Suppressor macrophage treated with lipopolysaccharide for 1 hour (primary cell): ENCODE measurements at regions not wholly inside any gene's neighbourhood (a gene's known extent, or its start where the extent isn't known, plus 50 kb on each side); places are given as distances from the start of the nearest gene placed in this dataset.

ENCODE experiments used
- DNase-seq, 3 donors: peaks; one replicate each; pipeline ENCODE4 v3.0.0-alpha.2; 2020 to 2022

DNA sequence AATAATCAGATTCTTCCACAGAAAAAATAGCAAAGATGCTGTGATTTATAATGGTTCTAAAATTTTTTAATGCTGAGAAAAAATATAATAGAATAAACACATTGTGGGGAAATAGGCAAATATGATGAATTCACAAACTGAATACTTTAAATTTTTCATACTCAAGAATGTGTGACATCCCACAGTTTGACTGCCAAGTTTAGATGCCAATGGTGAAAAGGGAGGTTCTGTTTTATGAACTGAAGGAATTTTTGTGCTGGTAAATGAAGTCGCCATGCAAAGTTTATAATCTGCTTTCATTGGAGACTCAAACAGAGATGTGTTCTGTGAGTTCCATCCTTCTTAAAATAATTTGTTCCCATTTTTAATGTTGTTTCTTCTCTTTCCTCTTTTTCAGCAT lies 367.5 kb upstream of the ADAMTS16 start:
- DNase-seq: no peak

DNA sequence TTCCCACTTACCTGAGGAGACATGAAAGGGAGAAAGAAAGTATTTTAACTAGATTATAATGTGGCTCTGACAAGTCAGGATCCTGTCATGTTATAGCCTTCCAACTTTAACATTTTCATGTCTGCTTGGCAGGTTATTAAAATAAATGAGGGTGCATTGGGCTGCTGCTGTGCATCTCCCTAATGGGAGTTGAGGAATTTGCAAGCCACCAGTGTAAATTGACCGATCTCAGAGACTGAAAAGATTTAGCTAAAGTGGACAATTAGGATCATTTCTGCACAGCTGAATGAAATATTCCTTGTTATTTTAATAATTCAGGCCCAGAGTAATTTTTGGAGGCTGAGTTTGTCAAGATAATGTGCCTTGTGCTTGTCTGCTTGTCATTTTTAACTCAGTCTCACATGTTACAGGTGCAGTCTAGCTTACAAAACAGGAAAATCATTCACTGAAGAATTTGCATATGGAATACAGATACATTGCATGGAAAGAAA lies 366.3 kb upstream of the ADAMTS16 start:
- no peak for DNase-seq

- no peak for DNase-seq
These were observed 362.7 kb upstream of the ADAMTS16 start for GRCh38 chr5:4777435-4777834.

- DNase-seq: no peak
These were observed 359.5 kb upstream of the ADAMTS16 start for GRCh38 chr5:4780633-4781032.

DNA sequence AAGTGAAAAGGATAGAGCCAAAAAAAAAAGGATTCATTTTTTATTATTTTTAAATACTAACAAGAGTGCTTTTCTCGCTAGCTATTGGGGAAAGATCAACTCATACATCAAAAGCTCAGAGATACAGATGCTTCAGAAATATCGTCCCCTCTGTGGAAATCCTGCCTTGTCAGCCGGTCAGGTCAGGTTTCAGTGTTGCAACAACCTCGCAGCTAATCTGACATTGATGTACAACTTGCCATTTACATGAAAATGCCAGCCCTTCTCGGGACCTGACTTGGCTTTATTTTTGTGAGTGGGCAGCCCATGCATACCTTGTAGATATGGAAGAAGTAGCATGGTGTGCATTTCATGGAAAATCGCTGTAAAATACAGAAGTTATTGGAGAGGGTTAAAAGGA lies 358.8 kb upstream of the ADAMTS16 start:
- DNase-seq: no peak

DNA sequence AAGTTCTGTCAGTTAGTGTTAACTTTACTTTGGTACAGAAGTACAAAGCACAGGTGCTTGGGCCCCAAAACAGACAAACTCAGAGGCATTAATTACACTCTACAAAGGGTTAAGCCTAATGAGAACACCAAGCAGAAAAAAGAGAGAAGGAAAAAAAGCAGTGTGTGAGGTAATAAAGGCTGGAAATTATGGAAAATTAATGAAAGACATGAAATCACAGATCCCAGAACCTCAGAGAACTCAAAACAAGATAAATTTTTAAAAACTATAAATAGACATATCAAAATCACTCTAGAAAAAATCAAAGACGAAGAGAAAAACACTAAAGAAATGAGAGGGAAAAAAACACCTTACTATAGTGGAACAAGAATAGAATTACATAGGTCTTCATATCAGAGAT lies 354.2 kb upstream of the ADAMTS16 start:
- DNase-seq: no peak

DNA sequence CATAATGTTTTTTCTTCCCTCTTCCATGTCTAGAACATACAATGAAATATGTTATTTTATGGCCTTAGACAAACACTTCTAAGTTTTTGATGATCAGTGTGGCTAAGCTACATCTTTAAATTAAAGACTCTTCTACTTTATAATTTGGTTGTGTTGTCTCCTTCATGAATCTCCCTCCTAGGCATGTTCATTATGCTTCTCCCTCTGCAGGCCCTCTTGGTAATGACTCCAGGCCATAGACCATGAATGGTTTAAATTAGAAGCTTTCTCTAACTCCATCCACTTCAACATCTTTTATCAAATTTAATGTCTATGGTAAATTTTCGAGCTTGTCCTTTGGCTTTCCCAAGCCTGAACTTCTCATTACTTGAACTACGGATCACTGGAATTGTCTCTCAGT lies 342.7 kb upstream of the ADAMTS16 start:
- no peak for DNase-seq

DNA sequence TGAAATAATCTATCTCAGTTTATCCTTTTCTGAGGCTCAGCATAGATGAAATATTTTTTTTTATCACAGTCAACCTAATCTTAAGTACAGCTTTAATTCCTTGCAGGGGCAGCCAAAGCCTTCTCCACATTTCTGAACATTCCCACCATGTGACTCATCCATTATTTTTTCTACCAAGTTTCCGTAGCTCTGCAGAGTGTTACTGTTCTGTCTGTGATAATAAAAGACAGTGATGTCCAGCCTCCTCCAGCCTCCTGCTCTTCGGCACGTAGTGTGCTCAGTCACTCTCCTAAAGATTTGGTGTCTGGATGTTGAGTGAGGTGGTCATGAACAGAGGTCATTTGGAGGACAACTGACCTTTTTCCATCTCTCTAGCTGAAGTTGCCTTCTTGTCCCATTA lies 338.1 kb upstream of the ADAMTS16 start:
- no peak for DNase-seq

- DNase-seq: no peak
These were observed 335.3 kb upstream of the ADAMTS16 start for GRCh38 chr5:4804691-4805360.

DNA sequence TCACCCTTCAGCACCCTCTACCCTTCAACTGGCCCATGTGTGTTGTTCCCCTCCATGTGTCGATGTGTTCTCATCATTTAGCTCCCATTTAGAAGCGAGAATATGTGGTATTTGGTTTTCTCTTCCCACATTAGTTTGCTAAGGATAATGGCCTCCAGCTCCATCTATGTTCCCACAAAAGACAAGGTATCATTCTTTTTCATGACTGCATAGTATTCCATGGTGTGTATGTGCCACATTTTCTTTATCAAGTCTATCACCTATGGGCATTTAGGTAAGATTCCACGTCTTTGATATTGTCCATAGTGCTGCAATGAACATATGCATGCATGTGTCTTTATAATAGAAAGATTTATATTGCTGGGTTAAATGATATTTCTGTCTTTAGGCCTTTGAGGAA lies 325.1 kb upstream of the ADAMTS16 start:
- no peak for DNase-seq

DNA sequence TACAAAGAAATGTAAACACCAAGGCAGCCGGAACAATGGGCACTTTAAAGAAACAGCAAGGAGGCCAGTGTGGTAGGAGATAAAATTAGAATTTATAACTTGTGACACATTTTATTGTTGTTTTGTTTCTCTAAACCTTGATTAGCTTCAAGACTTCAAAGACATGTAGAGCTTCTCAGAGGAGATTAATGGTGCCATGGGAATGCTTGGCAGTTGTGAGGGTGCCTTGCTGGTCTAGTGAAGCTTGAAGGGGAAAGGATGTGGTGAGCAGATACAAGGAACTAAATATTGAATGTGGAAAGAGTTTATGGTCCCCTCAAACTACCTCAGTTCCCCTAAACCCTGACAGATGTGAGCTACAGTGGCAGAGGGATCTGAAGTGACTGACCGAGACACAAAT lies 322.4 kb upstream of the ADAMTS16 start:
- no peak for DNase-seq

GRCh38 chr5:4831325-4831724 lies 308.8 kb upstream of the ADAMTS16 start:
- no peak for DNase-seq

DNA sequence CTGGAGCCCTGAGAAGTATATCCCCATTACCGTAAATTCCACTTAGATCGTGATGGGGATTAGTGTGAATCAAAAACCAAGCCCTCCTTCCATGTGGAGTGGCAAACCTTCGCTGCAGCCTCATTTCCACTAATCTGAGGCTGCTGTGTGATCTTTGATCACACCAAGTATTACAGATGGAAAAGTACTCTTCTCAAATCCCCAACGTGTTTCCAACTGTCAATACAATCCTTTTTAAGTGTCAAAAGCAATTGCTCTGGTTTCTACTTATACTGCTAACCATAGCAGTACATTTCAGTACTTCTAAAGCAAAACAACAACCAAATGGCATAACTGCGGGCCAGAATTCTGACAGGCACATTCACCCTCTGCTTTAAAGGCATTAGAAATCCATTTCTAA lies 307.7 kb upstream of the ADAMTS16 start:
- DNase-seq: no peak

DNA sequence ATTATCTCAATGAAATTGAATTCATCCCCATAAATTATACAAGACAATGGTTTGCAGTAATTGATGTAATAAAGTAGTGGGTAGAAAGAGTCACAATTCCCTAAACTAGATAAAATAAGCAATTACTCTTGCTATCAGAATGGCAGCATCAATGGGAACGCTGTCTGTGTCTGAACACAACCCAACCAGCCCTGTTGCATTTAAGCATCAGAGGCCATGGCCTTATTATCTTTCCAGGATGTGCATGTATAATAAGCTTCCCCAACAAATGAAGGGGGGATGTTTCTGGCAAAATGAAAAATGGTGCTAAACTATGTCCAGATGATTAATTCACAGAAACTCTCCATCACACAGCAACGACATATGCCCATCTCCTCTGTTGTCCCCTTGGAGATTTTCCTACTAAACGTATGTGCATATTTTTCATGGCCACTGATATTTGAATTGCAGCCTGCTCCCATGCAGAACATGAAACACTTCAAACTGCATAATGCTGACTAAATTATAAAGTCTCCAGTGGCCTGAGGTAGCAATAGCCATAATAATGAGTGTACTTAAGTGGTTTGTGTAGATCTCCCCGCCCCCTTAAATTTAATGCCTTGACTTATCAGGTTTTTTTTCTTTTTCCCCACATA lies 306.9 kb upstream of the ADAMTS16 start:
- DNase-seq: no peak

GRCh38 chr5:4837489-4838058 lies 302.6 kb upstream of the ADAMTS16 start:
- no peak for DNase-seq

DNA sequence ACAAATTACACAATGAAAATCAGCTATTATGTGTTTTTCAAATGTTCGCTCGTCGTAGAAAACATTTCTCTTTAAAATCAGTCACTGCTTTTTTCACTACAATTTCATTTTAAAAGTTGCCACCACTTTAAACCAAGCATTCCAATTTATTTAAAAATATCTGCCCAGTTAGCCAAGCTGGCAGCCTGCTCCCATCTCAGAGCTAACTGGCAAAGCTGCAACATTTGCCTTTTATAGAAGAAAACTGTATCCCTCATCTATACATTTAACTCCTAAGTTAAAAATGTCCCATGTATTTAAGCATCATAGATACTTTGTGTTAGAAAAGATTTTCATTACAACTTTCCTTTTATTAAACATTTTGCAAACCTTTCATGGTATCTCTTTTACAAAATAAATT lies 294.9 kb upstream of the ADAMTS16 start:
- DNase-seq: no peak

DNA sequence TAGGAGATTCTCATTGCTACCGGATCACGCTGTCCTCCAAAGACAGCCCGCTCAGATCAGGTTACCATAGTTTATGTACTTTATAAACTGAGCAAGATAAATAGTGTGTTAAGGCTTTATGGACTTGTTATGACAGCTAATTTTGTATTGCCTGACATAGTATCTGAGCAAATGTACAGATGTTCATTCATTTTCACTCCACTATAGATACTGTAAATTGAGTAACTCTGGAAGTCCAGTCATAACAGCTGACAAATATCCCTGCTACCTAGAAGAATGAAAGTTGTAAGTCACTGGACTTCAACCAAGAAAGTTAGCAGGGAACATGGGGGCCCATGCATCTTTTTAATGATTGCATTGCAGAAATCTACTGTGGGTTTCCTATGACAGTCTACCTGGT lies 292.4 kb upstream of the ADAMTS16 start:
- no peak for DNase-seq

DNA sequence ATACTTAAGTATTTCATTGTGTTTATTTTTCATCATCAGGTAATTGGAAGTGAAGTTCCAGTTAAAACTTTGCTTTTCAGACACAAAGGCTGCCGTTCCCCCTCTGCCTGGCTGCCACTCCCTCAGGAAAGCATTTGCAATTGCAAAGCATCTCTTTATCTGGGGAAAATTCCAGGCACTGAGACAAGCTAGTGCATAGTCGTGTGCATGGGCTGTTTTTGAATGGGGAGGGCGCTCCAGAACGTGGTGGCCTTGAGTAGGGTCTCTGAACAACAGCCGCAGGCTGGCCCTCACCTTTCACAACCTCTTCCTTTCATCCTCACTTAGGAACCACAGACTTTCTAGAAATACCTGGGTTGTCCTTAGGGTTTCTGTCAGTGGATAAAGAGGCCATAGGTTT lies 285.1 kb upstream of the ADAMTS16 start:
- DNase-seq: no peak

- DNase-seq: no peak
These were observed 284.2 kb upstream of the ADAMTS16 start for GRCh38 chr5:4855880-4856279.

GRCh38 chr5:4857761-4858160 lies 282.4 kb upstream of the ADAMTS16 start:
- no peak for DNase-seq

DNA sequence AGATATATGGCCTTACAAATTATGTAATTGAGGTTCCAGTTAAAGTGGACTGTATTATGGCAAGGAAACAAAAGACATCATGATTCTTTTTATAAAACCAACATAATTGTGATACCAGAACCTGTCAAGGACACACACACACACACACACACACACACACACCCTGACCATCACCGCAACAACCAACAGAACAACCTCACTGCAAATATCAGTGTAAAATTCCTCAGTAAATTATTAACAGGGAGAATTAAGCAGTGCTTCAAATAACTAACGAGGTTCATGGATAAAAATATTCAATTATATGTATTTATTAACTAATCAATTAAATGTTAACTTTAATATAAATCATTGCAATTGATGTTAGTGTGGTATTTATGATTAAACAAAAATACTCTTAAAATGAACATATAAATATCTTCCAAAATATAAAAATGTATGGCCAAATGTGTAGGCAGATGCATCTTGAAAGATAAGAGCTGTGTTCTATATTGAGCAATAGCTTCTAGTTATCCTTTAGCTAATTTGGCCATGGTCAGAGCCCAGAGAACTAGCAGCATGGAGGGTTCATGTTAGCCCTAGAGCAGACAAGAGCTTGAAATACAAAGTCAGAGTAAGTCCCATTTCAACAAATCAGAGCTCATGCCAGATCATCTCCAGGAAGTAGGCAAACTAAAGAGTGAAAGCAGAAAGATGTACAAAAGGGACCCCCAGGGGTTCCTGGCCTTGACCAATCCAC lies 280.5 kb upstream of the ADAMTS16 start:
- no peak for DNase-seq

DNA sequence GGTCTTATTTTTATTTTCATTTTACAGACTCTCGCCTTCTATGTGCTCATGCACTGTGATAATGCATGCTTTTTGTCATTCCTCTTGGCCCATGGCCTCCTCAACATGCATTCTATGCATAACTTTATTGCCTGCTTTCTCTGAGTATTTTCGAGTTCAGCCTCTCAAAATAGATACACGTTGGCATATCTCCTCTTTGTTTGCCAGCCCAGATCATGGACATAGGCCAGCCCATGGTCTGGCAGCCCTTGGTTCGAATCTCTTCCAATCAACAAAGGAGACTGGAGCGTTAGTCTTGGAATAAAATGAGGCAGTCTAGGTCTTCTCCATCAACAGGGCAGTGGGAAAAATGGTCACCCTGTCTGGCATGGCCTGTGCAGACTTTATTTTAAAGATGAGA lies 279.5 kb upstream of the ADAMTS16 start:
- DNase-seq: no peak

DNA sequence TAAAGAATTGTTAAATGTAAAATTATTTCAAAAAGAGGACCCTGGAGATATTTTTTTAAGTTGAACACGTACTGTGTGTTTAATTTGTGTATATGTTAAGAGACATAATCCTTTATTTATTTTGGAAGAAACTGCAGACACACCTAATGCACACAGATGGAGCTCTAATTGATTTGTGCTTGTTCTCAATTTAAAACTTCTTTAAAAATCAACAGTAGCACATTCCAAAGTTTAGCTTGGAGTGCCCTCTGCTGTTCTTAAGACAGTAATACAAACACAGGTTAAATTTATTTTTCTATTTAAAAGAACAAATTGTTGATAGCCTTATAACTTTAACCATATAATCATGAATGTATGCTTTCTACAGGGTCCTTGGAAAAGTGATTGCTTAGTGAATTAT lies 277.6 kb upstream of the ADAMTS16 start:
- peak; percentile 22 to 38 (median 33) for DNase-seq

- no peak for DNase-seq
These were observed 273.9 kb upstream of the ADAMTS16 start for GRCh38 chr5:4866131-4866659.
